ENCODE measurements at regions not wholly inside any gene's neighbourhood (a gene's known extent, or its start where the extent isn't known, plus 50 kb on each side); places are given as distances from the start of the nearest gene placed in this dataset.

DNA sequence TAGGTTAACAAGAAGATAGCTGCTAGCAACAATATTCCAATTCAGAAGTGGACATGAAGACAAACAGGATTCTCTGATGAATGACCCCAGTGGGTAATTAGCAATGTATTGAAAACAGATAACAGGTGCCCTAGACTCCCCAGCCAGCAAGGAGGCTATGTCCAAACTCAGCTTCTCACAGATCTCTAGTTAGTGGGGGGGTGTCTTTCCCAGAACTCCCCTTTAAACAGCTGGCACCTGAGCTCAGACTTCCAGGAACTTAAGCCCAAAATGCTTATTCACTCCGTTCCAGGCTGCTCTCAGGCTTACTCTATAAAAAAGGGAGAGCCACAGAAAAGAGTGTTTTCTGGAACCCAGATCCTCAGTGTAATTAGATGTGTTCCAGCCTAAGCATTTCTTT, 423.0 kb upstream of the THBS1 start:
- no peak for DNase-seq
- peaks cover 10% of the 10 kb centered on the region for H3F3A ChIP-seq (replicated peaks; ENCODE audit: insufficient read depth)
- H3K36me3 ChIP-seq (replicated peaks in 1 of 2; ENCODE audit: control insufficient read depth in 1 of 2, insufficient read depth in 2 of 2, low read length in 1 of 2), result no peaks in the 10 kb centered on the region
- H3K4me2 ChIP-seq, result no peak overlapping the region
- no peaks in the 10 kb centered on the region for H3K27me3 ChIP-seq (ENCODE audit: insufficient read depth)
- H3K4me3 ChIP-seq (ENCODE audit: low read depth in 2 of 2, low read length in 1 of 2), result no peak overlapping the region
- no peak for TF ChIP-seq EP300 (IDR thresholded peaks at IDR 0.05; ENCODE audit: borderline replicate concordance in 1 of 2, low read depth in 1 of 2, low read length in 1 of 2)
- no peak for TF ChIP-seq SMC3 (IDR thresholded peaks at IDR 0.05; ENCODE audit: low read depth, low read length)
- TF ChIP-seq, protein P1, sequence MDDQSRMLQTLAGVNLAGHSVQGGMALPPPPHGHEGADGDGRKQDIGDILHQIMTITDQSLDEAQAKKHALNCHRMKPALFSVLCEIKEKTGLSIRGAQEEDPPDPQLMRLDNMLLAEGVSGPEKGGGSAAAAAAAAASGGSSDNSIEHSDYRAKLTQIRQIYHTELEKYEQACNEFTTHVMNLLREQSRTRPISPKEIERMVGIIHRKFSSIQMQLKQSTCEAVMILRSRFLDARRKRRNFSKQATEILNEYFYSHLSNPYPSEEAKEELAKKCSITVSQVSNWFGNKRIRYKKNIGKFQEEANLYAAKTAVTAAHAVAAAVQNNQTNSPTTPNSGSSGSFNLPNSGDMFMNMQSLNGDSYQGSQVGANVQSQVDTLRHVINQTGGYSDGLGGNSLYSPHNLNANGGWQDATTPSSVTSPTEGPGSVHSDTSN (IDR thresholded peaks at IDR 0.05), result no peak
- no peak for TF ChIP-seq GABPA (IDR thresholded peaks at IDR 0.05; ENCODE audit: low read depth)
- TF ChIP-seq FOSL2 (IDR thresholded peaks at IDR 0.05; ENCODE audit: borderline replicate concordance, low read depth), result no peak
- TF ChIP-seq RXRA (IDR thresholded peaks at IDR 0.05; ENCODE audit: borderline replicate concordance, low read depth), result no peak
- no peak for TF ChIP-seq YY1 (IDR thresholded peaks at IDR 0.05; ENCODE audit: low read depth)
- TF ChIP-seq, protein P2, sequence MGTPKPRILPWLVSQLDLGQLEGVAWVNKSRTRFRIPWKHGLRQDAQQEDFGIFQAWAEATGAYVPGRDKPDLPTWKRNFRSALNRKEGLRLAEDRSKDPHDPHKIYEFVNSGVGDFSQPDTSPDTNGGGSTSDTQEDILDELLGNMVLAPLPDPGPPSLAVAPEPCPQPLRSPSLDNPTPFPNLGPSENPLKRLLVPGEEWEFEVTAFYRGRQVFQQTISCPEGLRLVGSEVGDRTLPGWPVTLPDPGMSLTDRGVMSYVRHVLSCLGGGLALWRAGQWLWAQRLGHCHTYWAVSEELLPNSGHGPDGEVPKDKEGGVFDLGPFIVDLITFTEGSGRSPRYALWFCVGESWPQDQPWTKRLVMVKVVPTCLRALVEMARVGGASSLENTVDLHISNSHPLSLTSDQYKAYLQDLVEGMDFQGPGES (IDR thresholded peaks at IDR 0.05; ENCODE audit: low read depth, low read length), result no peak
- TF ChIP-seq POLR2AphosphoS5 (IDR thresholded peaks at IDR 0.05; ENCODE audit: low read depth, low read length), result no peak
- no peak for TF ChIP-seq MXI1 (IDR thresholded peaks at IDR 0.05; ENCODE audit: low read depth, low read length)
- no peak for TF ChIP-seq NFIC (IDR thresholded peaks at IDR 0.05; ENCODE audit: borderline replicate concordance)
- no peak for TF ChIP-seq JUND (IDR thresholded peaks at IDR 0.05)
- no peak for TF ChIP-seq EZH2phosphoT487 (IDR thresholded peaks at IDR 0.05; ENCODE audit: borderline replicate concordance, low read depth)
- TF ChIP-seq TEAD4 (IDR thresholded peaks at IDR 0.05; ENCODE audit: borderline replicate concordance, insufficient read depth), result no peak
- TF ChIP-seq, protein P3, sequence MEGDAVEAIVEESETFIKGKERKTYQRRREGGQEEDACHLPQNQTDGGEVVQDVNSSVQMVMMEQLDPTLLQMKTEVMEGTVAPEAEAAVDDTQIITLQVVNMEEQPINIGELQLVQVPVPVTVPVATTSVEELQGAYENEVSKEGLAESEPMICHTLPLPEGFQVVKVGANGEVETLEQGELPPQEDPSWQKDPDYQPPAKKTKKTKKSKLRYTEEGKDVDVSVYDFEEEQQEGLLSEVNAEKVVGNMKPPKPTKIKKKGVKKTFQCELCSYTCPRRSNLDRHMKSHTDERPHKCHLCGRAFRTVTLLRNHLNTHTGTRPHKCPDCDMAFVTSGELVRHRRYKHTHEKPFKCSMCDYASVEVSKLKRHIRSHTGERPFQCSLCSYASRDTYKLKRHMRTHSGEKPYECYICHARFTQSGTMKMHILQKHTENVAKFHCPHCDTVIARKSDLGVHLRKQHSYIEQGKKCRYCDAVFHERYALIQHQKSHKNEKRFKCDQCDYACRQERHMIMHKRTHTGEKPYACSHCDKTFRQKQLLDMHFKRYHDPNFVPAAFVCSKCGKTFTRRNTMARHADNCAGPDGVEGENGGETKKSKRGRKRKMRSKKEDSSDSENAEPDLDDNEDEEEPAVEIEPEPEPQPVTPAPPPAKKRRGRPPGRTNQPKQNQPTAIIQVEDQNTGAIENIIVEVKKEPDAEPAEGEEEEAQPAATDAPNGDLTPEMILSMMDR (IDR thresholded peaks at IDR 0.05), result no peak
- TF ChIP-seq SIN3A (IDR thresholded peaks at IDR 0.05; ENCODE audit: borderline replicate concordance, low read depth, low read length), result no peak
- TF ChIP-seq, protein P4, sequence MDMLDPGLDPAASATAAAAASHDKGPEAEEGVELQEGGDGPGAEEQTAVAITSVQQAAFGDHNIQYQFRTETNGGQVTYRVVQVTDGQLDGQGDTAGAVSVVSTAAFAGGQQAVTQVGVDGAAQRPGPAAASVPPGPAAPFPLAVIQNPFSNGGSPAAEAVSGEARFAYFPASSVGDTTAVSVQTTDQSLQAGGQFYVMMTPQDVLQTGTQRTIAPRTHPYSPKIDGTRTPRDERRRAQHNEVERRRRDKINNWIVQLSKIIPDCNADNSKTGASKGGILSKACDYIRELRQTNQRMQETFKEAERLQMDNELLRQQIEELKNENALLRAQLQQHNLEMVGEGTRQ (IDR thresholded peaks at IDR 0.05; ENCODE audit: borderline replicate concordance, low read depth, low read length), result no peak
- no peak for TF ChIP-seq GATA2 (CRISPR knock-in tag; IDR thresholded peaks at IDR 0.05)
- TF ChIP-seq RAD21 (IDR thresholded peaks at IDR 0.05; ENCODE audit: low read length), result no peak
- WGBS (ENCODE audit: low lambda C conversion rate), result 100% methylated on average over 1 of the region's 1 CpG
- H3K27ac ChIP-seq (ENCODE audit: low read depth in 2 of 2, low read length in 1 of 2), result no peak overlapping the region
- ChIA-PET CTCF (interaction anchor here (0.6 to 2.3 kb wide), 3 partner anchors 9 to 293 kb away, joined by 3 to 10 read pairs (median 4); no protein-coding TSS in a partner anchor), POLR2A (no interaction called here)
- no peak overlapping the region for H3K9ac ChIP-seq
- H4K20me1 ChIP-seq (ENCODE audit: insufficient read depth), result no peaks in the 10 kb centered on the region
- no peak overlapping the region for H2AFZ ChIP-seq (ENCODE audit: low read depth)
- H3K9me3 ChIP-seq, result peaks cover 10% of the 10 kb centered on the region; the same call in 1 of the 2 replicates
- H3K4me1 ChIP-seq (ENCODE audit: control insufficient read depth in 1 of 2, insufficient read depth in 2 of 2, low read depth in 1 of 2, low read length in 1 of 2), result no peaks in the 10 kb centered on the region; a peak in 1 of 4 replicates
- no peaks in the 10 kb centered on the region for H3K79me2 ChIP-seq (ENCODE audit: insufficient read depth)
- no peaks in the 10 kb centered on the region for H3K9me2 ChIP-seq

Data from SK-N-SH (cell line).